GM21528 (cell line): ENCODE measurements at regions not wholly inside any gene's neighbourhood (a gene's known extent, or its start where the extent isn't known, plus 50 kb on each side); places are given as distances from the start of the nearest gene placed in this dataset.

Experiments used
- ATAC-seq: cut with Tn5 transposase; IDR thresholded peaks from one replicate; pipeline ENCODE4 v1.9.1; 2021; ENCODE audit warnings: mild to moderate bottlenecking, moderate library complexity; ENCODE audit not compliant: unreplicated experiment, low FRiP score

- peak; percentile 93 for ATAC-seq
Measured at GRCh38 chr3:71875461-71875947, 90.6 kb upstream of the PROK2 start.

- ATAC-seq, result no peak
Measured at GRCh38 chr3:71874618-71875017, 89.7 kb upstream of the PROK2 start.

- ATAC-seq, result no peak
Measured at GRCh38 chr3:71873093-71873611, 88.2 kb upstream of the PROK2 start.

GRCh38 chr3:71872256-71872655 lies 87.3 kb upstream of the PROK2 start:
- no peak for ATAC-seq

GRCh38 chr3:71870966-71871512 lies 86.1 kb upstream of the PROK2 start:
- ATAC-seq, result no peak

- ATAC-seq, result no peak
Measured at GRCh38 chr3:71868876-71869275, 83.9 kb upstream of the PROK2 start.

GRCh38 chr3:71865727-71866126 lies 80.8 kb upstream of the PROK2 start:
- no peak for ATAC-seq

- no peak for ATAC-seq
Measured at GRCh38 chr3:71863563-71864190, 78.7 kb upstream of the PROK2 start.

- ATAC-seq, result no peak
Measured at GRCh38 chr3:71862371-71863140, 77.6 kb upstream of the PROK2 start.

- ATAC-seq, result no peak
Measured at GRCh38 chr3:71859123-71859519, 74.2 kb upstream of the PROK2 start.

- ATAC-seq, result no peak
Measured at GRCh38 chr3:71858503-71859122, 73.7 kb upstream of the PROK2 start.

- ATAC-seq, result no peak
Measured at GRCh38 chr3:71857956-71858355, 73.0 kb upstream of the PROK2 start.

GRCh38 chr3:71854706-71855105 lies 69.8 kb upstream of the PROK2 start:
- ATAC-seq, result no peak

GRCh38 chr3:71854096-71854495 lies 69.1 kb upstream of the PROK2 start:
- no peak for ATAC-seq

GRCh38 chr3:71851878-71852277 lies 66.9 kb upstream of the PROK2 start:
- ATAC-seq, result no peak

GRCh38 chr3:71850654-71851053 lies 65.7 kb upstream of the PROK2 start:
- no peak for ATAC-seq

- no peak for ATAC-seq
Measured at GRCh38 chr3:71849681-71850080, 64.7 kb upstream of the PROK2 start.

GRCh38 chr3:71847794-71848193 lies 62.8 kb upstream of the PROK2 start:
- no peak for ATAC-seq

- no peak for ATAC-seq
Measured at GRCh38 chr3:71846185-71846584, 61.2 kb upstream of the PROK2 start.

GRCh38 chr3:71843071-71843470 lies 58.1 kb upstream of the PROK2 start:
- no peak for ATAC-seq

GRCh38 chr3:71838406-71838805 lies 53.5 kb upstream of the PROK2 start:
- ATAC-seq, result no peak
